ENCODE measurements at regions not wholly inside any gene's neighbourhood (a gene's known extent, or its start where the extent isn't known, plus 50 kb on each side); places are given as distances from the start of the nearest gene placed in this dataset.

GRCh38 chr5:152674403-152674802, 269.3 kb upstream of the NMUR2 start:
- Histone ChIP-seq H4K20me1 (ENCODE audit: insufficient read depth, low read length) (no peaks in the 10 kb centered on the region), H2AFZ (ENCODE audit: low read depth, low read length) (no peak overlapping the region), H3K9ac (ENCODE audit: low read length) (no peak overlapping the region), H3K4me2 (ENCODE audit: low read length) (no peak overlapping the region), H3K4me1 (ENCODE audit: insufficient read depth, low read length) (no peaks in the 10 kb centered on the region), H3K27me3 (ENCODE audit: insufficient read depth, low read length) (no peaks in the 10 kb centered on the region), H3K79me2 (ENCODE audit: insufficient read depth, low read length) (no peaks in the 10 kb centered on the region), H3K9me3 (ENCODE audit: insufficient read depth, low read depth, low read length) (no peaks in the 10 kb centered on the region), H3K36me3 (ENCODE audit: insufficient read depth, low read length) (no peaks in the 10 kb centered on the region), H3K27ac (ENCODE audit: low read depth, low read length) (no peak overlapping the region), H3K4me3 (ENCODE audit: insufficient read depth, low read depth, low read length) (no peak overlapping the region)
- no peaks in the 10 kb centered on the region for H3K4me1 Mint-ChIP-seq (ENCODE audit: low read depth, unreplicated experiment)
- no peak for DNase-seq (ENCODE audit: low read depth)
- no peak for FAIRE-seq
- H3K4me3 Mint-ChIP-seq (ENCODE audit: unreplicated experiment) = no peak overlapping the region
- H3K27me3 Mint-ChIP-seq (ENCODE audit: low read depth, unreplicated experiment) = no peaks in the 10 kb centered on the region
- H3K27ac Mint-ChIP-seq (ENCODE audit: unreplicated experiment) = no peak overlapping the region
- TF ChIP-seq EZH2 (IDR thresholded peaks at IDR 0.05; ENCODE audit: insufficient read depth, low read length) (no peak), CTCF (IDR thresholded peaks at IDR 0.05; ENCODE audit: insufficient read depth, low read depth, low read length) (no peak)
- H3K36me3 Mint-ChIP-seq (ENCODE audit: low read depth, unreplicated experiment) = no peaks in the 10 kb centered on the region
- H3K9me3 Mint-ChIP-seq (ENCODE audit: unreplicated experiment) = no peaks in the 10 kb centered on the region

GRCh38 chr5:152676196-152676595, 271.1 kb upstream of the NMUR2 start:
- Histone ChIP-seq H3K79me2 (ENCODE audit: insufficient read depth, low read length) (no peaks in the 10 kb centered on the region), H2AFZ (ENCODE audit: low read depth, low read length) (no peak overlapping the region), H3K4me3 (ENCODE audit: insufficient read depth, low read depth, low read length) (no peak overlapping the region), H3K4me1 (ENCODE audit: insufficient read depth, low read length) (no peaks in the 10 kb centered on the region), H3K9ac (ENCODE audit: low read length) (no peak overlapping the region), H3K27me3 (ENCODE audit: insufficient read depth, low read length) (no peaks in the 10 kb centered on the region), H3K4me2 (ENCODE audit: low read length) (no peak overlapping the region), H3K9me3 (ENCODE audit: insufficient read depth, low read depth, low read length) (no peaks in the 10 kb centered on the region), H4K20me1 (ENCODE audit: insufficient read depth, low read length) (no peaks in the 10 kb centered on the region), H3K36me3 (ENCODE audit: insufficient read depth, low read length) (no peaks in the 10 kb centered on the region), H3K27ac (ENCODE audit: low read depth, low read length) (no peak overlapping the region)
- FAIRE-seq (no peak), DNase-seq (ENCODE audit: low read depth) (no peak)
- H3K9me3 Mint-ChIP-seq (ENCODE audit: unreplicated experiment) = no peaks in the 10 kb centered on the region
- no peak overlapping the region for H3K4me3 Mint-ChIP-seq (ENCODE audit: unreplicated experiment)
- TF ChIP-seq EZH2 (IDR thresholded peaks at IDR 0.05; ENCODE audit: insufficient read depth, low read length) = no peak
- no peak for TF ChIP-seq CTCF (IDR thresholded peaks at IDR 0.05; ENCODE audit: insufficient read depth, low read depth, low read length)
- no peak overlapping the region for H3K27ac Mint-ChIP-seq (ENCODE audit: unreplicated experiment)
- no peaks in the 10 kb centered on the region for H3K27me3 Mint-ChIP-seq (ENCODE audit: low read depth, unreplicated experiment)
- H3K4me1 Mint-ChIP-seq (ENCODE audit: low read depth, unreplicated experiment) = no peaks in the 10 kb centered on the region
- H3K36me3 Mint-ChIP-seq (ENCODE audit: low read depth, unreplicated experiment) = no peaks in the 10 kb centered on the region

- no peaks in the 10 kb centered on the region for H3K27me3 Mint-ChIP-seq (ENCODE audit: low read depth, unreplicated experiment)
- H4K20me1 ChIP-seq (ENCODE audit: insufficient read depth, low read length) = no peaks in the 10 kb centered on the region
- H3K79me2 ChIP-seq (ENCODE audit: insufficient read depth, low read length) = no peaks in the 10 kb centered on the region
- H3K4me1 Mint-ChIP-seq (ENCODE audit: low read depth, unreplicated experiment) = peaks cover 2% of the 10 kb centered on the region
- FAIRE-seq = no peak
- no peak overlapping the region for H3K4me3 ChIP-seq (ENCODE audit: insufficient read depth, low read depth, low read length)
- H3K9me3 ChIP-seq (ENCODE audit: insufficient read depth, low read depth, low read length) = peaks cover 7% of the 10 kb centered on the region
- H2AFZ ChIP-seq (ENCODE audit: low read depth, low read length) = no peak overlapping the region
- H3K36me3 Mint-ChIP-seq (ENCODE audit: low read depth, unreplicated experiment) = no peaks in the 10 kb centered on the region
- no peaks in the 10 kb centered on the region for H3K4me1 ChIP-seq (ENCODE audit: insufficient read depth, low read length)
- DNase-seq (ENCODE audit: low read depth) = no peak
- H3K4me3 Mint-ChIP-seq (ENCODE audit: unreplicated experiment) = no peak overlapping the region
- no peak overlapping the region for H3K27ac ChIP-seq (ENCODE audit: low read depth, low read length)
- H3K27ac Mint-ChIP-seq (ENCODE audit: unreplicated experiment) = no peak overlapping the region
- peaks cover 6% of the 10 kb centered on the region for H3K9me3 Mint-ChIP-seq (ENCODE audit: unreplicated experiment)
- no peak overlapping the region for H3K4me2 ChIP-seq (ENCODE audit: low read length)
- no peaks in the 10 kb centered on the region for H3K27me3 ChIP-seq (ENCODE audit: insufficient read depth, low read length)
- no peak overlapping the region for H3K9ac ChIP-seq (ENCODE audit: low read length)
- TF ChIP-seq EZH2 (IDR thresholded peaks at IDR 0.05; ENCODE audit: insufficient read depth, low read length) = no peak
- no peak for TF ChIP-seq CTCF (IDR thresholded peaks at IDR 0.05; ENCODE audit: insufficient read depth, low read depth, low read length)
- no peaks in the 10 kb centered on the region for H3K36me3 ChIP-seq (ENCODE audit: insufficient read depth, low read length)
Observed at GRCh38 chr5:152683205-152683604, 278.1 kb upstream of the NMUR2 start.

All from astrocyte (in vitro differentiated cells and primary cell).